SU-DHL-6 (cell line): ENCODE measurements at regions not wholly inside any gene's neighbourhood (a gene's known extent, or its start where the extent isn't known, plus 50 kb on each side); places are given as distances from the start of the nearest gene placed in this dataset.

Source experiments
- H2AFZ ChIP-seq: fragments of 200-600 bp; sonication (generic); 2 replicates; pipeline ENCODE4 v1.6.1; 2014; ENCODE audit warnings: low read depth, mild to moderate bottlenecking, moderate library complexity, mixed read lengths, antibody characterized with exemption, low read length; ENCODE audit not compliant: severe bottlenecking
- H3F3A ChIP-seq: fragments of 200-600 bp; shearing (Covaris generic); 2 replicates; pipeline ENCODE4 v1.6.0; 2016; ENCODE audit warnings: antibody characterized with exemption, mild to moderate bottlenecking; ENCODE audit not compliant: insufficient read depth
- H3K27ac ChIP-seq: fragments of 200-600 bp; sonication (generic); 2 replicates; pipeline ENCODE4 v1.5.1; 2016; ENCODE audit warnings: low read depth, mild to moderate bottlenecking, low read length, moderate library complexity, mixed read lengths
- H3K27me3 ChIP-seq: fragments of 200-600 bp; sonication (generic), shearing (Covaris generic); 2 replicates; pipeline ENCODE4 v1.6.0; 2014; ENCODE audit warnings: mild to moderate bottlenecking, low read length
- H3K36me3 ChIP-seq: fragments of 200-600 bp; sonication (generic); 2 replicates; pipeline ENCODE4 v1.6.1; 2014; ENCODE audit warnings: mild to moderate bottlenecking, low read length, mixed read lengths
- H3K4me2 ChIP-seq: fragments of 300-600, 200-600 bp; shearing (Covaris generic), sonication (generic); 2 replicates; pipeline ENCODE4 v1.6.0; 2014; ENCODE audit warnings: low read length, low read depth, mild to moderate bottlenecking; ENCODE audit not compliant: poor library complexity, severe bottlenecking
- H3K4me3 ChIP-seq: fragments of 200-600 bp; sonication (generic); 2 replicates; pipeline ENCODE4 v1.5.1; 2014; ENCODE audit warnings: antibody characterized with exemption, low read length, mild to moderate bottlenecking, mixed read lengths; ENCODE audit not compliant: insufficient read depth, poor library complexity, severe bottlenecking
- H3K79me2 ChIP-seq: fragments of 200-600 bp; sonication (generic); 2 replicates; pipeline ENCODE4 v1.6.1; 2014; ENCODE audit warnings: mild to moderate bottlenecking, low read length, moderate library complexity; ENCODE audit not compliant: insufficient read depth
- H3K9ac ChIP-seq: fragments of 200-600 bp; sonication (generic); 2 replicates; pipeline ENCODE4 v1.7.0; 2014; ENCODE audit warnings: mild to moderate bottlenecking, low read length
- H3K9me2 ChIP-seq: fragments of 200-600 bp; sonication (generic); replicated peaks from 2 replicates; pipeline ENCODE4 v1.6.1; 2014; ENCODE audit warnings: low read length; ENCODE audit not compliant: insufficient read depth
- H3K9me3 ChIP-seq: fragments of 200-600 bp; sonication (generic); 2 replicates; pipeline ENCODE4 v1.6.1; 2014; ENCODE audit warnings: low read length, mixed read lengths; ENCODE audit not compliant: insufficient read depth
- H4K20me1 ChIP-seq: fragments of 200-600 bp; sonication (generic); 2 replicates; pipeline ENCODE4 v1.6.1; 2014; ENCODE audit warnings: low read depth, mild to moderate bottlenecking, antibody characterized with exemption, low read length, moderate library complexity, mixed read lengths
- CTCF ChIP-seq: fragments of 200-600 bp; sonication (generic); IDR thresholded peaks from one replicate; pipeline ENCODE4 v1.5.1; 2017; ENCODE audit warnings: antibody characterized with exemption, mild to moderate bottlenecking, low read length, moderate library complexity; ENCODE audit not compliant: insufficient read depth, poor library complexity, severe bottlenecking
- EZH2phosphoT487 ChIP-seq: fragments of 200-600 bp; sonication (generic), shearing (Covaris generic); conservative IDR thresholded peaks from 2 replicates; pipeline ENCODE4 v1.6.1; 2018; ENCODE audit warnings: mild to moderate bottlenecking, antibody characterized with exemption, low read length, moderate library complexity, mixed read lengths

- Histone ChIP-seq H3K9ac (no peak overlapping the region), H3K4me2 (no peak overlapping the region), H3K27ac (no peak overlapping the region), H3K36me3 (no peaks in the 10 kb centered on the region), H3F3A (no peaks in the 10 kb centered on the region), H3K79me2 (no peaks in the 10 kb centered on the region), H4K20me1 (no peaks in the 10 kb centered on the region), H3K4me3 (no peak overlapping the region), H3K9me3 (peaks cover 4% of the 10 kb centered on the region; the same call in 1 of the 2 replicates), H2AFZ (no peak overlapping the region), H3K9me2 (no peaks in the 10 kb centered on the region), H3K27me3 (no peaks in the 10 kb centered on the region; the same call in 1 of the 2 replicates)
- TF ChIP-seq EZH2phosphoT487: no peak
- TF ChIP-seq CTCF: no peak
Measured at GRCh38 chr9:120312031-120312430, 267.9 kb downstream of the CDK5RAP2 start.

GRCh38 chr9:120310035-120310434 lies 269.9 kb downstream of the CDK5RAP2 start:
- TF ChIP-seq CTCF (no peak), EZH2phosphoT487 (no peak)
- Histone ChIP-seq H3K4me3 (no peak overlapping the region), H3K79me2 (no peaks in the 10 kb centered on the region), H2AFZ (no peak overlapping the region), H3K27me3 (no peaks in the 10 kb centered on the region; the same call in 1 of the 2 replicates), H3K27ac (no peak overlapping the region), H3K9me2 (no peaks in the 10 kb centered on the region), H3F3A (no peaks in the 10 kb centered on the region), H3K9ac (no peak overlapping the region), H3K9me3 (peaks cover 4% of the 10 kb centered on the region; the same call in 1 of the 2 replicates), H4K20me1 (no peaks in the 10 kb centered on the region), H3K36me3 (no peaks in the 10 kb centered on the region), H3K4me2 (no peak overlapping the region)

- H3K9ac ChIP-seq: no peak overlapping the region
- H3K79me2 ChIP-seq: no peaks in the 10 kb centered on the region
- TF ChIP-seq CTCF: no peak
- no peak for TF ChIP-seq EZH2phosphoT487
- H3K4me3 ChIP-seq: no peak overlapping the region
- H3K27me3 ChIP-seq: no peaks in the 10 kb centered on the region; the same call in 1 of the 2 replicates
- no peaks in the 10 kb centered on the region for H3K36me3 ChIP-seq
- no peak overlapping the region for H3K27ac ChIP-seq
- no peak overlapping the region for H3K4me2 ChIP-seq
- no peaks in the 10 kb centered on the region for H3K9me2 ChIP-seq
- H3K9me3 ChIP-seq: no peaks in the 10 kb centered on the region
- no peaks in the 10 kb centered on the region for H4K20me1 ChIP-seq
- no peaks in the 10 kb centered on the region for H3F3A ChIP-seq
- no peak overlapping the region for H2AFZ ChIP-seq
Measured at GRCh38 chr9:120308495-120308894, 271.5 kb downstream of the CDK5RAP2 start.
